ENCODE measurements at regions not wholly inside any gene's neighbourhood (a gene's known extent, or its start where the extent isn't known, plus 50 kb on each side); places are given as distances from the start of the nearest gene placed in this dataset.

DNA sequence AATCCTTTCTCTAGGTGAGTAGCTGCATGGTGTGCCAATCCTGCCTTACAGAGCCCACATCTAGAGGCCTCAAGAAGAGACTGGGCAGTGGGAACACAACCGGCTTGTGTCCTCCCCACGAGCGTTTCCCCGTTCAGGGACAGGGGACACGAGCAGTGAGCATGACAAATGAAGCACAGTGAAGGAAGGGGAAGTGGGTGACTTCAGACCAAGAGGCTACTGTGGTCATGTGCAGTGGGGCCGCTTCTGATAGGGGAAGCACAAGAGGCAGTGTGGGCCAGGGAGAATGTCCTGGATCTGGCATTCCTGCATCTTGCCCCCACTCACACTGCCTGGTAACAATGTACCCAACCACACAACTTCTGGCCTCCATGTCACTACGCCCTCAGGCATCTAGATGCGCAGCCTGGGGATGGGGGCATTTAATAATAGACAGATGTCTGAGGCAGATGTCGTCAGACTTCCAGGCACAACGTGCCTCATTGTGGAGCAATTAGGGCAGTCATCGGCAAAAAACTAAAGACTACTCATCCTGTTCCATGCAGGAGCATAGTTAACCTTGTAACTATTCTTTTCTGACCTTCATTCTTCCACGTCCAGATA is 155.6 kb upstream of the NBPF11 start:
- TF ChIP-seq POLR2A (IDR thresholded peaks at IDR 0.05; ENCODE audit: low read depth, low read length) (no peak), RFX5 (IDR thresholded peaks at IDR 0.05; ENCODE audit: low read depth, low read length) (no peak), MAFK (IDR thresholded peaks at IDR 0.05; ENCODE audit: low read depth, low read length) (no peak), CEBPB (IDR thresholded peaks at IDR 0.05; ENCODE audit: low read depth, low read length) (no peak), CHD1 (IDR thresholded peaks at IDR 0.05; ENCODE audit: low read depth, low read length) (no peak), RAD21 (IDR thresholded peaks at IDR 0.05; ENCODE audit: low read length) (no peak), NFE2L2 (IDR thresholded peaks at IDR 0.05; ENCODE audit: low read depth, low read length) (no peak), FOS (IDR thresholded peaks at IDR 0.05; ENCODE audit: low read depth, low read length) (no peak), MAZ (IDR thresholded peaks at IDR 0.05; ENCODE audit: borderline replicate concordance, low read depth, low read length) (no peak), RCOR1 (IDR thresholded peaks at IDR 0.05; ENCODE audit: insufficient replicate concordance, low read length) (no peak), SMC3 (IDR thresholded peaks at IDR 0.05; ENCODE audit: low read depth, low read length) (no peak), BHLHE40 (IDR thresholded peaks at IDR 0.05; ENCODE audit: low read depth, low read length) (no peak), MXI1 (IDR thresholded peaks at IDR 0.05; ENCODE audit: borderline replicate concordance, low read depth, low read length) (no peak)
- TF ChIP-seq, protein P1, sequence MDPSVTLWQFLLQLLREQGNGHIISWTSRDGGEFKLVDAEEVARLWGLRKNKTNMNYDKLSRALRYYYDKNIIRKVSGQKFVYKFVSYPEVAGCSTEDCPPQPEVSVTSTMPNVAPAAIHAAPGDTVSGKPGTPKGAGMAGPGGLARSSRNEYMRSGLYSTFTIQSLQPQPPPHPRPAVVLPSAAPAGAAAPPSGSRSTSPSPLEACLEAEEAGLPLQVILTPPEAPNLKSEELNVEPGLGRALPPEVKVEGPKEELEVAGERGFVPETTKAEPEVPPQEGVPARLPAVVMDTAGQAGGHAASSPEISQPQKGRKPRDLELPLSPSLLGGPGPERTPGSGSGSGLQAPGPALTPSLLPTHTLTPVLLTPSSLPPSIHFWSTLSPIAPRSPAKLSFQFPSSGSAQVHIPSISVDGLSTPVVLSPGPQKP (IDR thresholded peaks at IDR 0.05; ENCODE audit: borderline replicate concordance, low read depth, low read length), result no peak
- TF ChIP-seq, protein P2, sequence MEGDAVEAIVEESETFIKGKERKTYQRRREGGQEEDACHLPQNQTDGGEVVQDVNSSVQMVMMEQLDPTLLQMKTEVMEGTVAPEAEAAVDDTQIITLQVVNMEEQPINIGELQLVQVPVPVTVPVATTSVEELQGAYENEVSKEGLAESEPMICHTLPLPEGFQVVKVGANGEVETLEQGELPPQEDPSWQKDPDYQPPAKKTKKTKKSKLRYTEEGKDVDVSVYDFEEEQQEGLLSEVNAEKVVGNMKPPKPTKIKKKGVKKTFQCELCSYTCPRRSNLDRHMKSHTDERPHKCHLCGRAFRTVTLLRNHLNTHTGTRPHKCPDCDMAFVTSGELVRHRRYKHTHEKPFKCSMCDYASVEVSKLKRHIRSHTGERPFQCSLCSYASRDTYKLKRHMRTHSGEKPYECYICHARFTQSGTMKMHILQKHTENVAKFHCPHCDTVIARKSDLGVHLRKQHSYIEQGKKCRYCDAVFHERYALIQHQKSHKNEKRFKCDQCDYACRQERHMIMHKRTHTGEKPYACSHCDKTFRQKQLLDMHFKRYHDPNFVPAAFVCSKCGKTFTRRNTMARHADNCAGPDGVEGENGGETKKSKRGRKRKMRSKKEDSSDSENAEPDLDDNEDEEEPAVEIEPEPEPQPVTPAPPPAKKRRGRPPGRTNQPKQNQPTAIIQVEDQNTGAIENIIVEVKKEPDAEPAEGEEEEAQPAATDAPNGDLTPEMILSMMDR (conservative IDR thresholded peaks at IDR 0.05; ENCODE audit: low read depth, low read length), result no peak
- TF ChIP-seq, protein P3, sequence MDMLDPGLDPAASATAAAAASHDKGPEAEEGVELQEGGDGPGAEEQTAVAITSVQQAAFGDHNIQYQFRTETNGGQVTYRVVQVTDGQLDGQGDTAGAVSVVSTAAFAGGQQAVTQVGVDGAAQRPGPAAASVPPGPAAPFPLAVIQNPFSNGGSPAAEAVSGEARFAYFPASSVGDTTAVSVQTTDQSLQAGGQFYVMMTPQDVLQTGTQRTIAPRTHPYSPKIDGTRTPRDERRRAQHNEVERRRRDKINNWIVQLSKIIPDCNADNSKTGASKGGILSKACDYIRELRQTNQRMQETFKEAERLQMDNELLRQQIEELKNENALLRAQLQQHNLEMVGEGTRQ (IDR thresholded peaks at IDR 0.05; ENCODE audit: low read depth, low read length), result no peak
- H3K4me2 ChIP-seq (ENCODE audit: low read depth, low read length), result no peak overlapping the region
- no peak overlapping the region for H3K18ac ChIP-seq (ENCODE audit: low read depth, low read length)
- no peaks in the 10 kb centered on the region for H3K79me1 ChIP-seq (ENCODE audit: low read depth in 1 of 2, low read length in 2 of 2)
- ChIA-PET POLR2A (ENCODE audit: unreplicated experiment) (no interaction called here), CTCF (no interaction called here)
- H3K9me3 ChIP-seq (ENCODE audit: control insufficient read depth, insufficient read depth, low read length), result peaks cover 8% of the 10 kb centered on the region
- H3K4me1 ChIP-seq (ENCODE audit: control insufficient read depth, insufficient read depth, low read length), result no peaks in the 10 kb centered on the region
- no peak overlapping the region for H2AFZ ChIP-seq (replicated peaks; ENCODE audit: low read length, poor library complexity)
- H4K91ac ChIP-seq (ENCODE audit: insufficient read depth, low read depth, low read length), result no peak overlapping the region
- H4K20me1 ChIP-seq (ENCODE audit: insufficient read depth, low read length), result no peaks in the 10 kb centered on the region
- H2BK120ac ChIP-seq (ENCODE audit: low read depth, low read length), result no peak overlapping the region
- no TSS peak for BruUV-seq (replicated peaks)
- no peak overlapping the region for H2AK5ac ChIP-seq (ENCODE audit: low read depth, low read length)
- no peak overlapping the region for H2AK9ac ChIP-seq (replicated peaks; ENCODE audit: low read depth, low read length, poor library complexity)
- H3K36me3 ChIP-seq (ENCODE audit: control insufficient read depth, insufficient read depth, low read length), result no peaks in the 10 kb centered on the region
- no peak overlapping the region for H3K27ac ChIP-seq (ENCODE audit: insufficient read depth, low read length)
- H3K4me3 ChIP-seq (ENCODE audit: insufficient read depth, low read depth, low read length), result no peak overlapping the region
- no peak overlapping the region for H3K9ac ChIP-seq (ENCODE audit: low read depth, low read length)
- H3K14ac ChIP-seq (replicated peaks; ENCODE audit: low read depth, low read length), result no peak overlapping the region
- ATAC-seq (ENCODE audit: low read depth) (no peak), DNase-seq (no peak)
- peaks cover 28% of the 10 kb centered on the region for H3K27me3 ChIP-seq (ENCODE audit: control insufficient read depth, insufficient read depth, low read length)
- dilution Hi-C loops (cut with HindIII; ENCODE audit: low sequenced_read_pairs, unreplicated experiment), result no loop called here
- WGBS, 2 experiments (ENCODE audit: extremely low coverage in 2 of 2, insufficient read length in 1 of 2), result 82% methylated on average over 4 of the region's 12 CpGs; no CpG with 5 or more reads in 1 of the 2 experiments
- no peak overlapping the region for H2BK20ac ChIP-seq (ENCODE audit: low read depth, low read length)
- no peak overlapping the region for H4K8ac ChIP-seq (ENCODE audit: low read depth in 2 of 2, low read length in 2 of 2)
- no peak overlapping the region for H4K5ac ChIP-seq (ENCODE audit: low read depth, low read length)
- in situ Hi-C loops (cut with MboI; ENCODE audit: low sequenced_read_pairs), result no loop called here
- intact Hi-C loops (cut with micrococcal nuclease), result no loop called here
- H3K23ac ChIP-seq (ENCODE audit: low read depth, low read length), result no peak overlapping the region
- H3K9me1 ChIP-seq (ENCODE audit: insufficient read depth, low read length), result no peaks in the 10 kb centered on the region
- H3K4ac ChIP-seq (ENCODE audit: low read depth, low read length), result no peak overlapping the region
- no peak overlapping the region for H2BK15ac ChIP-seq (ENCODE audit: low read depth, low read length)
- no peak overlapping the region for H2BK5ac ChIP-seq (ENCODE audit: low read depth, low read length, poor library complexity, severe bottlenecking)
- no peak overlapping the region for H3K56ac ChIP-seq (ENCODE audit: extremely low read depth, insufficient read depth, low read length)

Data from IMR-90 (cell line).